ENCODE measurements at regions not wholly inside any gene's neighbourhood (a gene's known extent, or its start where the extent isn't known, plus 50 kb on each side); places are given as distances from the start of the nearest gene placed in this dataset.

DNA sequence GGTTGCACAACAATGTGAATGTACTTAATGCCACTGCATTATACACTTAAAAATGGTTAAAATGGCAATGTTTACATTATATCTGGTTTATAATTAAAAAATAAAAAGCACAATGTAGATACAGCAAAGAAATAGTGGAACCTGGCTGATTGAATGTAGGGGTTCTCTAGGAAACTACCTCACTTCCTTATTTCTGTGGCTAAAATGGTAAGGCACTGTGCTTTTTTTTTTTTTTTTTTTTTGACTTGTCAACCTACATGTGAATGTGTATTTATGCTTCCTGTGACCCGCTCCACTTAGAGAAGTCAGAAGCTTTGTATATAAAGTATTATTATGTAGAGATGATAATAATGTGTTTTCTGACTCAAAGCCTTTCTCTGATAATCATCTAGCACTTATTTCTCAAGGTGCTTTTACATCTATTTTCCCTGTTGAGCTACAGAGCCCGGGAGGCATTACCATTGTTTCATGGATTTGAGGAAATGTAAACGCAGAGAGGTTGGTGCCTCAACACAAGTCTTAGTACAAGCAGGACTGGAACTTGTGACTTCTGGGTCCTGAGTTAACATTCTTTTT is 55.0 kb downstream of the SOX4 start:
- no peak for DNase-seq (ENCODE audit: low read depth)

DNA sequence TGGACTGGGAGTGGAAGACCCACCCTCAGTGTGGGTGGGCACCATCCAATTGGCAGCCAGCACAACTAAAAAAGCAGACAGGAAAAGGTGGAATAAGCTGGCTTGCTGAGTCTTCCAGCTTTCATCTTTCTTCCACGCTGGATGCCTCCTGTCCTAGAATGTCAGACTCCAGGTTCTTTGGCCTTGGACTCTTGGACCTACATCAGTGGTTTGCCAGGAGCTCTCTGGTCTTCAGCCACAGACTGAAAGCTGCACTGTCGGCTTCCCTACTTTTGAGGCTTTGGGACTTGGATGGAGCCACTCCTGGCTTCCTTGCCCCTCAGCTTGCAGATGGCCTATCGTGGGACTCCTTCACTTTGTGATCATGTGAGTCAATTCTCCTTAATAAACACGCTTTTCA is 59.8 kb downstream of the SOX4 start:
- DNase-seq (ENCODE audit: low read depth), result no peak

DNA sequence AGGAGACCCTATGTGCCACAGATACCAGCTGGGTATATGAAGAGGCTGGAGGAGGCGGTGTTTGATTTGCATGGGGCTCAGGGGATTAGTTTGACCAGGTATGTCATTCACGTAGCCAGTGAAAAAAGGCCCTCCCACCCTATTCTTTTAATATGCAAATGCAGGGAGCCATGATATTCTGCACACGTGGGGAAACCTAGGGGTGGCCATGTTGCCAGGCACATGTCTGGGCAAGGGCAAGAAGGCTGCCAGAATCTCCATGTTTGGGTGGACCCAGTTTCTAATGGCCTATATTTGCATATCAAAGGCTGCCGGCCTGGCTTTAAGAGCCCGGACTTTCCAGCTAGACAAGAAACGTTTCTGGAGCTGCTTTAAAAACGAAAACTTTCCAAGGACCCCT is 60.4 kb downstream of the SOX4 start:
- DNase-seq (ENCODE audit: low read depth), result no peak

DNA sequence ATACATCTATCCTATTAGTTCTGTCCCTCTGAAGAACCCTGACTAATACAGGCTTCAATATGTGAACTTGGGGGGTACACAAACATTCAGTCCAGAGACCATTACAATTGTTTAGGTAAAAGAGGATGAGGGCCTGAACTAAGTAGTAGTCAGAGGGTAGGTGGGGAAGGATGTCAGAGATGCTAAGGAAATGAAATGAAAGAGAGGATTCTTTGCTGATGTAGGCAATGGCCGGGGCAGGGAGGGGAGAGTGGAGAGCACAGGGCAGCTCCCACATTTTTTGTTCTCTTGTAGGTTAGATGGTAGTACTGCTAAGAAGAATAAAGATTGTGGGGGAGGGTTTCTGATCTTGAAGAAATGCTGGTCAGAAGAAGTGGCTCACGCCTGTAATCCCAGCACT is 60.8 kb downstream of the SOX4 start:
- DNase-seq (ENCODE audit: low read depth), result no peak

DNA sequence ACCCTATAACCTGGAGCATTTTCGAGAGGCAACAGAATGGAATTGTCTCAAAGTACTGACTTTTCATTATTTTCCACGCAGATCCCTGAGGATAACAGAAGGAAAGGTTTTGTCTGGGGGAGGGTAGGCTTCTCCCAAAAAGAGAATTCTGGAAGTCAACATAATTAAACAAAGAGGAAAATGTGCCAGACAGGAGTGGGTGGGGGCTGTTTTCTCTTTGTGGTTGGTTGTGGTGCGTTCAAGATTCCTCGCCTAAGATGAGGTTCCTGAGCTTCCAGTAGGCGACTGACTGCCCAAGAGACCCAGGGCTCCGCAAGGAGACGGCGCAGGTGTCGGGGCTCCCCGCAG is 70.4 kb downstream of the SOX4 start:
- no peak for DNase-seq (ENCODE audit: low read depth)

DNA sequence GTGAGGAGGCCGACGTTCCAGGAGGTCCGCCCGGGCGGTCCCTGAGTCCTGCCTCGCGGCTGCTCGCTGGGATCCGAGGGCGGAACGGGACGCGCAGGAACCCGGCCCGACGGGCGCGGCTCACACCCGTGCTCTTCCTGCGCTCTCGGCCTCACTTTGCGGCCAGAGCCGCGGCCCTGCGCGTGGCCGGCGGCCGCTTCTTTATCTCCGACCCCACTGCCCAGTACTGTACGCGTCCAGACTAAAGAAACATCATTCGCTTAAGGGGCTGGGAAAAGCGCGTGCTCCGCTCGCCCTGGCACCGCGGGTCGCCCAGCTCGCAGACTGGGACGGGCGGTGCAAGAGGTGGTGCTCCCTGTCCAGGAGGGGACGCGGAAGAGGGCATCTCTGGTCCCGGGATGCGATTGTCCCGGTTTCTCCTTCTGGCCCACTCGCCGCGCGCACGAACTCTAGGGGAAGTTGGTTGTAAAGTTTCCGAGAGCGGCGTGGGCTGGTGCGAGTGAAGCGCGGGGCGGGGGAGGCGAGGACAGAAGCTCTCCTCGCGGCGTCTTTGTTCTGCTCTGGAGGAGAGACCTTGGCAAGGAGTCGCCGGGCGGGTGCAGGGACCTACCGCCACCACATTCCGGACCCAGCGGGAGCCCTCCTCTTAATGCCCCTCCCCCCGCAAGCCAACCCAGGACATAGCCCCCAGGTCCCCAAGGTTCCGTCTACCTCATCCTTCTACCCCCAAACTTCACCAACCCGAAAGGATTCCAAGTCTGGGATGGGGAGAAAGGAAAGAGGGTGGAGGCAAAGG is 71.0 kb downstream of the SOX4 start:
- no peak for DNase-seq (ENCODE audit: low read depth)

DNA sequence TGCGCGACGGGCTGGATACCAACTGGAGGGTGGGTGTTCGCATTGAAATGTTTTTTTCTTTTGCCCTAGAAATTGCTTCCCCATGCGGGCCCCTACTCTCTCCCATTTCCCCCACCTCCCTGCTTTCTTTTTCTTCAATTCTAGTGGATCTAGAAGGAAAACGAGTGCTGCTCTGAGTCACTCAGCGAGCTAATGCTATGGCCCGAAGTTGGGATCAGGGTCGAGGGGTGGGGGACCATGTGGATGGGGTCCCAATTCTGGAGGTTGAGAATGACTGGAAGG is 71.5 kb downstream of the SOX4 start:
- no peak for DNase-seq (ENCODE audit: low read depth)

DNA sequence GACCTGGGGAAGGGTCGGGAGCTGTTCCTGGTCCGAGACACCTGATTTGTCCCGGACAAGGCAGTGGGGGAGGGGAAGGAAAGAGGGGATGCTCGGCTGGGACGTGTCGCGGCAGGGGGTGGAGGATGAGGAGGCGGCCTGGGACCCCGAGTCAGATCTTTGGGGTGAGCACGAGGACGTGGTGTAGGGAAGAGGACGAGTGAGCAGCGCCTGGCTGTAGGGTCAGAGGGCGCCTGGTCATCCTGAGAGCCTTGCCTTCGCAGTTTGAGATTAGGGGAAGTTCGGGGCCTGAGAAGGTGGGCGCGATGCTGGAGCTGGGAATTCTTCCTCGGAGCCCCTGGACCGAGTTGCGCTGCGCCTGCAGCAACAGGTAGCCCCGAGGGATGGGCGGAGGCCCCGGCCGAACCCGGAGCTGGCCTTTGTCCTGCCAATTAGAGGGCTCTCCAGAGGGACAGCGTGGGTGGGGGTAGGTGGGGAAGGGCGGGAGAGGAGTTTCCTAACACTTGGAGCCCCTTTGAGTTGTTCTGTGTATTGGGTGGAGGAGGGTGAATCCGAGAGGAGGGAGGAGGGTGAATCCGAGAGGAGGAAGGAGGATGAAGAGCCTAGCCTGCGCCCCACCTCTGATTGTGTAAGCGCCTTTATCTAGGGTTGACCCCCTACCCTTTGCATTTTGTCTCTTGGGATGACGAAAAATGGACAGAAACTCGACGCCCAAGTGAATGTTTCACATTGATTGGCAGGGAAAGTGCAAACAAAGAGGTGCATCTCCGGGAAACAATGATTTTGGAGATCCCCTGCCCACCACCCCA is 72.0 kb downstream of the SOX4 start:
- DNase-seq (ENCODE audit: low read depth), result no peak

DNA sequence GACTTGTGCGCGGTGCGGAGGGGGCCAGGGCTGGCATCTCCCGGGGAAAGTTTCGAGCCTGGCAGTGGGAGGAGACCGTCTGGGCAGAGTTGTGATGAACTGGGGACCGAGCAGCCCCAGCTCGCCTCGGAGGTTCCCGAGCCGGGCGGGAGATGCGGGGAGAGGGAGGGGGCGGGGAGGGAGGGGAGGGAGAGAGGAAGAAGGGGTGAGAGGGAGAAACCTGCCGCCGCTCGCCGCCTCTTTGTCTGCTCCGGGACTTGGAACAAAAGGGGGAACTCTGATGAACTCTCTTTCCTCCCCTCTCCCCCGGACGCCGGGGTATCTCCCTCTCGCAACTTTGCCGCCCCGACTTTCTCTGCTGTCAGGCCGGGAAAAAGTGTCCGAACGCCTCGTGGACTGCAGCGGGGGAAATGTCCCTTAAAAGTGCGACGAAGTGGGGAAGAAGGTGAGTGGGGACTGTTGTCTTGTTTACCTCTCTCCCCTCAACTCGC is 72.7 kb downstream of the SOX4 start:
- DNase-seq (ENCODE audit: low read depth), result no peak

DNA sequence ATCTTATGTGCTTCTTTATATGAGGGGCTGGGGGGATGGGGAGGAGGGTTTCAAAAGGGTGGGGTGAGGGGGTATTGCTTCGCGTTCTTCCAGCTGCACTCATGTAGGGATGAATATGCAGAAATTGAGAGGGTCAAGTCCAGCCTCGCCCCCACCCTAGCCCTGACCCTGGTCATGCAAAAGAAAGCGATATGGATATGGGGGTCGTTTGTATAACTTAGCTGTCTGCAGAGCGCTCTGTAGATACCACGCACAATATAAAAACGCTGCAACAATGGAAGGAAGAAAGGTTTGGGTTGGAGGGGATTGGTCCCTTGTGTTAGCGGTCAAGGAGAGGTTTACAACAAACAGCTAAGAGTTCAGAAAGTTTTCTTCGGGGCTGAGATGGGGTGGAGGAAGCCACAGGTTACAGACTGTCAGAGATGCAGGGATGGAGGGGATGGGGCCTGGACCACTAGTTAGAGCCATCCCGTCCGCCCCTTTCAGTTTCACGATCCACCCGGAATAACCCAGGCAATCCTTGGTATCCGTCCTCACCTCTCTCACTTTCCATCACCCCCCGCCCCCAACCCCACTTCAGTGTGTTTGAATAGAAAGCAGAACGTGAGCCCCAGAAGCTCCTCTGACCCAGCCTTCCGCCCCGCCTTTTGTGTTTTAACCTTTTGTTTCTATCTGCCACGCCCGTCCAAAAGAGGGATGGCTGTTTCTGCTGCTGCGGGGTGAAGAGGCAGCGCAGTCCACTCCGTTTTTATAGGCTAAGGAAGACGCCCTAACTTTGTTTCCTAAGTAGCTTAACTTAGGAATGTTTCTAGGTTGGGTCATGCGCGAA is 73.5 kb downstream of the SOX4 start:
- no peak for DNase-seq (ENCODE audit: low read depth)

DNA sequence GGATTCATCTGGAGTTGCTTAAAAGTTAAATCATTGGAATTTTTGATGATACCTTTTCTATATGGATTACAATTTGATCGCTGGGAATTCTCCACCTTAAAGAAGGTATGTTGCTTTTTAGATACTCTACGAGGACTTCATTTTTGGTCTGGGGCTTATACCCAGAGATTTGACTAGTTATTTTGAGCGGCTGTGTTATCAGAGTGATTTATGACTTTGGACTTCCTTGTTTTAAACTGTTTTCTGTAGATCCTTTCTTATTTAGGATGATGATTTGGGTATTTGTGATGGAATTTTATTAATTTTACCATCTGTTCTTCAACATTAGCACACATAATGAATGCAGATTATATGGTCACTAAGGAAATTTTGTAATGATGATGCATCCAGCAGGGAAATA is 75.2 kb downstream of the SOX4 start:
- DNase-seq (ENCODE audit: low read depth), result no peak

DNA sequence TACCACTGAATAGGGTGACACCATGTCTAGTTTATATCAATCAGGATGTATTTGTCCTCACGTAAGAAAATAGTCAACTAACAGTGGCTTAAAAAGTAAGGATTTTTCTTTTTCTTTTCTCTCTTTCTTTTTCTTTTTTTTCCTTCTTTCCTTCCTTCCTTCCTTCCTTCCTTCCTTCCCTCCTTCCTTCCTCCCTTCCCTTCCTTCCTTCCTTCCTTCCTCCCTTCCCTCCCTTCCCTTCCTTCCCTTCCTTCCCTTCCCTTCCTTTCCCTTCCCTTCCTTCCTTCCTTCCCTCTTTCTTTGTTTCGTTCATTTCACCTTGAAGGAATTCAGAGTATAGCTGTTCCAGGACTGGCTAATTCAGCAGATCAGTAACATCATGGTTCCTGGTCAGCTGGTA is 83.2 kb downstream of the SOX4 start:
- no peak for DNase-seq (ENCODE audit: low read depth)

DNA sequence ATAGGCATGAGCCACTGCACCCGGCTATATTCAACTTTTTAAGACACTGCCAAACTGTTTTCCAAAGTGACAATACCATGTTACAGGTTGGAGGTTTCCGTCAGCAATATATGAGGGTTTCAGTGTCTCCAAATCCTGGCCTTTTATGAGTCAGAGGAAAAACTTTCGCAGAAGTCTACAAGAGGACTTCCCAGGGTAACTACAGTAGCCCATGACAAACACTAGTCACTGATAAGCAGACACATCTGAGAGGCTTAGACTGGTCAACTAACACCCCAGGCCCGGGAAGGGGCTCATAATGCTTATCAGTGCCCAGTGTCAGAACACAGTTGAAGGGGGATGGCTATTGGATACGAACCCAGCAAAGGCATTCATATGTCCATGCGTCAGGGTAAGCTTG is 85.4 kb downstream of the SOX4 start:
- no peak for DNase-seq (ENCODE audit: low read depth)

DNA sequence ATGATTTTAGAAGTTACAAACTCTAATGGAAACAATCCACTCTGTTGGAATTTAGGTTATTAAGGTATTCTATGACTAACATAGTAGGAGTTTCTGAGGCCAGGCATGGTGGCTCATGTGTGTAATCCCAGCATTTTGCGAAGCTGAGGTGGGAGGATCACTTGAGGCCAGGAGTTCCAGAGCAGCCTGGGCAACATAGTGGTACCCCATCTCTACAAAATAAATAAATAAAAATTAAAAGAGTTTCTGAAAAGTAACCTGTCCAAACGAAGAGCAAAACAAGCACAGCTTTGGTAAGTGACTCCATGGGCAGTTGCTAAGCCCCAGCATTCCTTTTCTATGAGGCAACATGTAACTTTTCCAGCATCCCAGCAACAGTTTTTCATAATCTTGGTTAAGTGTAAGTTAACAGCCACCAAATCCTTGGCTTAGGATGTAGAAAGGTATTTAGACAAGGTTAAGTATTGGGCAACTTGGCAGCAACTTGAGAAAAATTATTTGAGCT is 86.3 kb downstream of the SOX4 start:
- no peak for DNase-seq (ENCODE audit: low read depth)

DNA sequence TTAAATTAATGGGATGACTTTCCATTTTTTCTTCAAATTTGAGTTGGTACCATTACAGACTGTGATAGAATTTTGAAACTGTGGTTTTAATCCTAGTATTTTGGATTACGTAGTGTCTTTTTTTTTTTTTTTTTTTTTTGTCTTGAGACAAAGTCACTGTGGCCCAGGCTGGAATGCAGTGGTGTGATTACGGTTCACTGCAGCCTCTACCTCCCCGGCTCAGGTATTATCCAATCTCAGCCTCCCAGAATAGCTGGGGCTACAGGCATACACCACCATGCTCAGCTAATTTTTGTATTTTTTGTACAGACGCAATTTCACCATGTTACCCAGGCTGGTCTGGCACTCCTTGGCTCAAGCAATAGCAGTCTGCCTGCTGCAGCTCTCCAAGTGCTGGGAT is 87.1 kb downstream of the SOX4 start:
- DNase-seq (ENCODE audit: low read depth), result no peak

DNA sequence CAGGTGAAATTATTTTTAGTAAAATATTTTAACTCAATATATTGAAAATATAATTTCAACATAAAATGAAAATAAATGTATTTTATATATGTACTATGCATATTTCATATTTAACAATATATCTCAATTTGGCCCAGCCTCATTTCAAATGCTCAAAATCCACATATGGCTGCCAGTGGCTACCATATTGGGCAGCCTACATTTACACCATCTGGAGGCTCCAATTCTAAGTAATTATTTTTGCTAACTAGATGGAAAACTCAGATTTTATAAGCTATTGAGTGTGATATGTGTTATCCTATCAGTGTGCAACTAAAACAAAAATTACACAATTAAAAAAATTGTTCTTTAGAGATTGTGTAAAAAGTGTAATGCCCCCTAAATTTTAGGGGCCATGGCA is 96.9 kb downstream of the SOX4 start:
- no peak for DNase-seq (ENCODE audit: low read depth)

DNA sequence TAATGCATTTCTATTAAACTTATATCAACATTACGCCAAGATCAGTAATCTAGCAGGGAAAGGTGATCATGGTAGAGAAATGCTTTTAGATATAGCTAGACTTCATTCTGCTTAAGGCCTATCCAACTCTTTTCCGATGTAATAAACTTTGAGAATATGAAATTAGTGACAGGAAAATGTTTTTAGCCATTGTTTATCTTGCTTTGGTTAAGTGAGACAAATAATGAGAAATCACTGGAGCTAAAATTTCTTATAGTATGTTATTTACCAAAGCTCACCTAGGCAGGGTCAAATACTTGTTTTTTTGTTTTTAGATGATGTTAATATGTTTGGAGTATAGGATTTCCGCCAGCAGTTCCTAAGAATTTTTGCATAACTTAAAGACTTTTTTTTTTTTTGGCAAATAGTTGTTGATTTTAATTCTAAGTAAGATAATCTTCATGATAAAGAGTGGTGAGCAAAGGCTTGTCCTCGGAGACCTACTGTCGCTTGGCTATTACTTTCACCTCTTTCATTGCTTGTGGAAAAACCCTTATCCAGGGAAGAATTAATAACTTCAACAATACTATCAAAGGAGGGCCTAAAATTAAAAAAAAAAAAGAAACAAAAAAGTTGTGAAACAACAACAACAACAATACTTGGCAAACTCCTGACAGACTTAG is 98.3 kb downstream of the SOX4 start:
- no peak for DNase-seq (ENCODE audit: low read depth)

DNA sequence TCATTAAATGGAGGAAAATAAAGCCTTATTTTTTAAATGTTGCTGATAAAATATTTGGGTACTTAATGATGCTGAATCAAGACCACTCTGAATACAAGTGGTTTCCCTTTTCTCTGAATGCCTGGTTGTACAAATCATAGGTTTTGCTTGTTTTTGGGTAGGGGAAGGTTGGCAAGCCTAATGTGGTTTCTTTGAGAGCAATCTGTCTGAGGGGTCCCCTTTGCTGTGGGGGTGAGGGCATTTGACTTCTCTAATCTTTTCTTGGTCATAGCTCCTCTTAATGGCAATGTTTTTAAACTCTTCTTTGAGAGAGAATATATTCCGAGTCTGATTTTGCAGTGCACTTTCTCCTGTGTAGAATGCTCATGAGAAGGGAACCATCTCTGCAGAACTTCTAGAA is 99.2 kb downstream of the SOX4 start:
- no peak for DNase-seq (ENCODE audit: low read depth)

DNA sequence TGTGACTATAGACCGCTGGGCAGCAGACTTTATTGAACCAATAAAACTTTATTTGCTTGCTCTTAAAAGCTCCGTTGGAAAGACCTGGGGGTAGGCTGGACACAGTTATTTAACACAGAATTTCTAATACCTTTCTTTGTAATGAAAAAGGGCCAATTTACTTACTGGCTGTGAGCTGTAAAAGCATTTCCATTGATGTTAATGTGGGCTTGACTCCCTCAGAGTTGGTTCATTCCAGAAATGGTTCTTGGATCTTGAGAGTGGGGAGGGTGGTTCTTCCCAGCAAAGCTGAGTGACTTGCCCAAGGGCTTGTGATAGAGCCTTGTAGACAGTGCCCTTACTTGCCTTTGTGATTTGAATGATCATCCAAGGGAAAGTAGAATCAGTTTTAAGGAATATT is 100.6 kb downstream of the SOX4 start:
- DNase-seq (ENCODE audit: low read depth), result no peak

DNA sequence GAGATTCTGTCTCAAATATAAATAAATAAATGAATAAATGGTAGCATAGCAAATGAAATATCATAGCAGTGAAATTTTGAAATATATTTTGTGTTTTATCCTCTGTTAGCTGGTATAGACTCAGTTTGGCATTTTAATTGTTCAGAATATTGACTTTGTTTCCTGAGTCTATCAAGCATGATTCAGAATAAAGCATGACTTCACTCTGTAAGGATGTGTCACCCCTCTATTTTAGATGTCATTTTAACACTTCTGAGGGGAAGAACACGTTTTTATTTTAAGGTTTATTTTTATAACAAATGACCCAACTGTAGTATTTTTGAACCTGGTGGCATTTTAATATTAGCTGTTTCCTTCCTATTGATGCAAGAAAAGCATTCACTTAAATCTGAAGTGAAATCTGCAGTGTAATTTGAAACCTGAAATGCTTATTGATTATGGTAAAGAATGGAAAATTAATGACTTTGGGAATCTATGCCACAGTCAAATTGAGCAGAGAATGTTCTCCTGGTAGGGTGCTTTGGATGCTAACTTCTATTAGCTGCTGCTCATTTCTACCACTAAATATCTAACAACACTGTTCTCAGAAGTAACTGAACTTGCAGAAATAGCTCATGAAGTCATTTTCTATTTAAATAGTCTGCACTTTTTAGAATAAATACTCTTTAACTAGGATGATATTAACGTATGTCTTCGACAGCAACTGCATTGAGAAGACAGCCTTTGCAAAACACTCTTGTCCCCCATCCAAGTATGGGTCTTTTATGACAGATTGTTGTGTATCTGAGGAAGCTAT is 114.2 kb downstream of the SOX4 start:
- no peak for DNase-seq (ENCODE audit: low read depth)

DNA sequence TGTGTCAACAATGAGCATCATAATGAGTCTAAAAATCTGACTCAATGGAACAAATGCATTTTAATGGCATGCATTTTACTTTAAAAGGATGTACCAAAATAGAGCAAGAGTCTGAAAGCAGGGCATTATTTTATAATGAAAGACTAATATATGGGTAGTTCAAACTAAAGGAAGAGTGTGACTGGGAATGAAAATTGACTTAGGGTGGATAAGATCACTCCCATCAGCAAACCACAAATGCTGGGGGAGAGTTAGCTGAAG is 114.7 kb downstream of the SOX4 start:
- no peak for DNase-seq (ENCODE audit: low read depth)

All from stimulated activated CD8-positive, alpha-beta memory T cell treated with anti-CD3 and anti-CD28 coated beads, Interleukin-12 subunit alpha, Interleukin-12 subunit beta, amount 100 ng/mL, for 4 hours (primary cell).